ENCODE measurements at regions not wholly inside any gene's neighbourhood (a gene's known extent, or its start where the extent isn't known, plus 50 kb on each side); places are given as distances from the start of the nearest gene placed in this dataset.

DNA sequence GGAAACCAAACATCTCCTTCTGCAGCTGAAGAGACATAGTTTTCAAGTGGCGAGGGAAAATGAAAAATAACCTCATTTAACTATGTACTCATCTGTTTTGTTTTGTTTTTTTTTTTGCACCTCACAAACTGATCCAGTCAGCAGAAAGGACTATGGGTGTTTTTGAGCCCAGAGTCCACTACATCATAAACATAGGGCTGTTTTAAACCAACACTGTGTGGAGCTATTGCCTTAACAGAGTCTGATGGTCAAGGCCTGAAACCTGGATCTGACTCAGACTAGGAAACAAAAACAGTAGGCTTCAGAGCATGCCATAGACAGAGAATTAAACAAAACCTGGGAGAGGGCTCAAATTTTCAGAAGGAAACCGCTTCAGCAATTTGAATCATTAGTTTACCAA, 99.3 kb upstream of the FSHB start:
- Histone ChIP-seq H3K27ac (no peak overlapping the region), H3K27me3 (no peaks in the 10 kb centered on the region), H3K4me3 (no peak overlapping the region), H3K9me3 (no peaks in the 10 kb centered on the region), H3K4me1 (no peaks in the 10 kb centered on the region), H3K36me3 (no peaks in the 10 kb centered on the region)
- WGBS, 2 donors = 54 to 57% methylated on average over 2 of the region's 2 CpGs
- intact Hi-C loops (cut with DNase I) = no loop called here
- DNase-seq (no peak), ATAC-seq (peak; percentile 56 to 94 (median 89)), FAIRE-seq (no peak)
- TF ChIP-seq CTCF (IDR thresholded peaks at IDR 0.05) = peak in 1 of 4 donors; percentile 8

- intact Hi-C loops (cut with DNase I) = no loop called here
- Histone ChIP-seq H3K27me3 (no peaks in the 10 kb centered on the region), H3K4me3 (no peak overlapping the region), H3K9me3 (no peaks in the 10 kb centered on the region), H3K36me3 (no peaks in the 10 kb centered on the region), H3K27ac (no peak overlapping the region), H3K4me1 (no peaks in the 10 kb centered on the region)
- TF ChIP-seq CTCF (IDR thresholded peaks at IDR 0.05) = no peak
- FAIRE-seq = no peak
- ATAC-seq = peak in 2 of 4 donors; percentile 78 to 84
- 77 to 78% methylated on average over 4 of the region's 4 CpGs for WGBS, 2 donors
- peak in 2 of 6 donors; percentile 21 to 26 for DNase-seq
Observed at GRCh38 chr11:30133281-30133680, 97.5 kb upstream of the FSHB start.

- Histone ChIP-seq H3K4me3 (no peak overlapping the region), H3K27ac (no peak overlapping the region), H3K27me3 (no peaks in the 10 kb centered on the region), H3K9me3 (no peaks in the 10 kb centered on the region), H3K36me3 (no peaks in the 10 kb centered on the region), H3K4me1 (no peaks in the 10 kb centered on the region)
- no peak for DNase-seq
- 42 to 47% methylated on average over 3 of the region's 3 CpGs for WGBS, 2 donors
- peak in 3 of 4 donors; percentile 53 to 75 (median 69) for ATAC-seq
- FAIRE-seq = no peak
- TF ChIP-seq CTCF (IDR thresholded peaks at IDR 0.05) = peak; percentile 50 to 62 (median 59)
- intact Hi-C loops (cut with DNase I) = no loop called here
Observed at GRCh38 chr11:30143098-30143705, 87.6 kb upstream of the FSHB start.

- no peak overlapping the region for H3K27ac ChIP-seq
- no peaks in the 10 kb centered on the region for H3K36me3 ChIP-seq
- FAIRE-seq (no peak), DNase-seq (no peak), ATAC-seq (no peak)
- peaks cover 0 to 11% (median 7%) of the 10 kb centered on the region in 3 donors for H3K4me1 ChIP-seq
- no peak for TF ChIP-seq CTCF (IDR thresholded peaks at IDR 0.05)
- WGBS, 2 donors = 89 to 96% methylated on average over 5 of the region's 5 CpGs
- intact Hi-C loops (cut with DNase I) = no loop called here
- no peaks in the 10 kb centered on the region for H3K27me3 ChIP-seq
- no peak overlapping the region for H3K4me3 ChIP-seq
- no peaks in the 10 kb centered on the region for H3K9me3 ChIP-seq
Observed at GRCh38 chr11:30147293-30147692, 83.5 kb upstream of the FSHB start.

- ATAC-seq (peak; percentile 77 to 94 (median 86)), DNase-seq (peak in 1 of 6 donors; percentile 22), FAIRE-seq (no peak)
- Histone ChIP-seq H3K4me1 (peaks cover 0 to 11% (median 7%) of the 10 kb centered on the region in 3 donors), H3K27ac (peak overlapping the region in 1 of 4 donors; percentile 25), H3K27me3 (no peaks in the 10 kb centered on the region), H3K9me3 (no peaks in the 10 kb centered on the region), H3K36me3 (no peaks in the 10 kb centered on the region), H3K4me3 (no peak overlapping the region)
- intact Hi-C loops (cut with DNase I) = no loop called here
- no peak for TF ChIP-seq CTCF (IDR thresholded peaks at IDR 0.05)
- 5 to 15% methylated on average over 1 of the region's 1 CpG for WGBS, 2 donors
Observed at GRCh38 chr11:30149998-30150397, 80.8 kb upstream of the FSHB start.
